GM18909 (cell line): ENCODE measurements at regions not wholly inside any gene's neighbourhood (a gene's known extent, or its start where the extent isn't known, plus 50 kb on each side); places are given as distances from the start of the nearest gene placed in this dataset.
"Not testable (repeated sequence)": the region's sequence is repeated elsewhere in the genome, so short reads cannot be mapped to it uniquely, and the experiment has no call there.

Experiments used
- ATAC-seq: cut with Tn5 transposase; IDR thresholded peaks from one replicate; pipeline ENCODE4 v1.9.1; 2021; ENCODE audit warnings: mild to moderate bottlenecking; ENCODE audit not compliant: unreplicated experiment, poor library complexity

- no peak for ATAC-seq
These were observed 364.8 kb downstream of the RPS6KC1 start for GRCh38 chr1:213415691-213416380.

- no peak for ATAC-seq
These were observed 365.6 kb downstream of the RPS6KC1 start for GRCh38 chr1:213416461-213417224.

GRCh38 chr1:213417225-213417820 lies 366.3 kb downstream of the RPS6KC1 start:
- ATAC-seq = no peak

- ATAC-seq = no peak
These were observed 366.8 kb downstream of the RPS6KC1 start for GRCh38 chr1:213417846-213418245.

- no peak for ATAC-seq
These were observed 367.4 kb downstream of the RPS6KC1 start for GRCh38 chr1:213418268-213419071.

GRCh38 chr1:213419401-213420030 lies 368.5 kb downstream of the RPS6KC1 start:
- ATAC-seq = no peak

GRCh38 chr1:213421178-213421577 lies 370.1 kb downstream of the RPS6KC1 start:
- not testable (repeated sequence) for ATAC-seq

GRCh38 chr1:213423041-213423440 lies 372.0 kb downstream of the RPS6KC1 start:
- ATAC-seq = no peak

GRCh38 chr1:213423605-213424004 lies 372.6 kb downstream of the RPS6KC1 start:
- ATAC-seq = no peak

- no peak for ATAC-seq
These were observed 374.5 kb downstream of the RPS6KC1 start for GRCh38 chr1:213425376-213426030.

GRCh38 chr1:213429642-213430041 lies 378.6 kb downstream of the RPS6KC1 start:
- no peak for ATAC-seq

- no peak for ATAC-seq
These were observed 384.7 kb downstream of the RPS6KC1 start for GRCh38 chr1:213435715-213436114.

- no peak for ATAC-seq
These were observed 387.3 kb downstream of the RPS6KC1 start for GRCh38 chr1:213438339-213438738.

GRCh38 chr1:213439703-213440102 lies 388.7 kb downstream of the RPS6KC1 start:
- ATAC-seq = no peak

GRCh38 chr1:213440766-213441165 lies 389.7 kb downstream of the RPS6KC1 start:
- no peak for ATAC-seq

- no peak for ATAC-seq
These were observed 392.4 kb downstream of the RPS6KC1 start for GRCh38 chr1:213443415-213443814.

- no peak for ATAC-seq
These were observed 393.2 kb downstream of the RPS6KC1 start for GRCh38 chr1:213444224-213444623.

GRCh38 chr1:213446496-213446895 lies 395.5 kb downstream of the RPS6KC1 start:
- no peak for ATAC-seq

- ATAC-seq = no peak
These were observed 397.3 kb downstream of the RPS6KC1 start for GRCh38 chr1:213448360-213448759.

- no peak for ATAC-seq
These were observed 397.7 kb downstream of the RPS6KC1 start for GRCh38 chr1:213448776-213449175.
